Ectodermal cell (in vitro differentiated cells): ENCODE measurements at regions not wholly inside any gene's neighbourhood (a gene's known extent, or its start where the extent isn't known, plus 50 kb on each side); places are given as distances from the start of the nearest gene placed in this dataset.

Source experiments
- H3K27ac ChIP-seq: 2 replicates; pipeline ENCODE4 v1.7.0; 2013; ENCODE audit warnings: mild to moderate bottlenecking, low read depth, low read length; ENCODE audit not compliant: insufficient read depth, poor library complexity, severe bottlenecking
- H3K27me3 ChIP-seq: 2 replicates; pipeline ENCODE4 v1.7.0; 2013; ENCODE audit warnings: mild to moderate bottlenecking, low read length; ENCODE audit not compliant: insufficient read depth, control insufficient read depth, poor library complexity, severe bottlenecking
- H3K36me3 ChIP-seq: one replicate; pipeline ENCODE4 v1.7.0; 2013; ENCODE audit warnings: low read length; ENCODE audit not compliant: control insufficient read depth, insufficient read depth
- H3K4me1 ChIP-seq: one replicate; pipeline ENCODE4 v1.7.0; 2013; ENCODE audit warnings: low read length; ENCODE audit not compliant: control insufficient read depth, insufficient read depth
- H3K4me3 ChIP-seq: 2 replicates; pipeline ENCODE4 v1.7.0; 2013; ENCODE audit warnings: low read depth, low read length, control low read depth; ENCODE audit not compliant: insufficient read depth
- H3K9me3 ChIP-seq: 2 replicates; pipeline ENCODE4 v1.7.0; 2013; ENCODE audit warnings: mild to moderate bottlenecking, low read length, moderate library complexity; ENCODE audit not compliant: control insufficient read depth
- WGBS, 2 experiments: methylation state at CpG; one replicate each; pipeline ENCODE4 v1.1.7; 2013; ENCODE audit warnings: missing lambda C conversion rate in 2 of 2; 5-methylcytosine and 5-hydroxymethylcytosine counted together

- H3K4me1 ChIP-seq: peaks cover 3% of the 10 kb centered on the region
- no peaks in the 10 kb centered on the region for H3K36me3 ChIP-seq
- 80 to 90% methylated on average over 4 of the region's 4 CpGs for WGBS, 2 experiments
- no peak overlapping the region for H3K27ac ChIP-seq
- H3K9me3 ChIP-seq: no peaks in the 10 kb centered on the region
- H3K27me3 ChIP-seq: no peaks in the 10 kb centered on the region
- H3K4me3 ChIP-seq: no peak overlapping the region
These were observed 200.9 kb downstream of the LTN1 start for GRCh38 chr21:28791595-28792282.

GRCh38 chr21:28790335-28790734 is 202.3 kb downstream of the LTN1 start:
- Histone ChIP-seq H3K27me3 (no peaks in the 10 kb centered on the region), H3K27ac (no peak overlapping the region), H3K4me3 (no peak overlapping the region), H3K9me3 (no peaks in the 10 kb centered on the region), H3K4me1 (peaks cover 3% of the 10 kb centered on the region), H3K36me3 (no peaks in the 10 kb centered on the region)
- WGBS, 2 experiments: 72 to 87% methylated on average over 3 of the region's 3 CpGs

- Histone ChIP-seq H3K36me3 (no peaks in the 10 kb centered on the region), H3K27ac (no peak overlapping the region), H3K27me3 (no peaks in the 10 kb centered on the region), H3K4me1 (peaks cover 3% of the 10 kb centered on the region), H3K4me3 (no peak overlapping the region), H3K9me3 (no peaks in the 10 kb centered on the region)
- WGBS, 2 experiments: 92 to 93% methylated on average over 3 of the region's 3 CpGs
These were observed 203.2 kb downstream of the LTN1 start for GRCh38 chr21:28789523-28789922.

- no CpG with 5 or more reads among the region's 6 CpGs for WGBS, 2 experiments
- Histone ChIP-seq H3K27me3 (no peaks in the 10 kb centered on the region), H3K4me3 (no peak overlapping the region), H3K36me3 (no peaks in the 10 kb centered on the region), H3K9me3 (no peaks in the 10 kb centered on the region), H3K4me1 (peaks cover 3% of the 10 kb centered on the region), H3K27ac (no peak overlapping the region)
These were observed 204.6 kb downstream of the LTN1 start for GRCh38 chr21:28788030-28788429.

- no peaks in the 10 kb centered on the region for H3K9me3 ChIP-seq
- H3K4me3 ChIP-seq: no peak overlapping the region
- no peaks in the 10 kb centered on the region for H3K4me1 ChIP-seq
- H3K27ac ChIP-seq: no peak overlapping the region
- no peaks in the 10 kb centered on the region for H3K36me3 ChIP-seq
- WGBS, 2 experiments: 95 to 97% methylated on average over 32 of the region's 32 CpGs
- H3K27me3 ChIP-seq: no peaks in the 10 kb centered on the region
These were observed 209.0 kb downstream of the LTN1 start for GRCh38 chr21:28783641-28784185.

- no peaks in the 10 kb centered on the region for H3K4me1 ChIP-seq
- H3K27me3 ChIP-seq: no peaks in the 10 kb centered on the region
- no peak overlapping the region for H3K27ac ChIP-seq
- no peaks in the 10 kb centered on the region for H3K36me3 ChIP-seq
- H3K4me3 ChIP-seq: no peak overlapping the region
- no peaks in the 10 kb centered on the region for H3K9me3 ChIP-seq
These were observed 210.9 kb downstream of the LTN1 start for GRCh38 chr21:28781602-28782276.

- no peaks in the 10 kb centered on the region for H3K36me3 ChIP-seq
- no peaks in the 10 kb centered on the region for H3K27me3 ChIP-seq
- H3K9me3 ChIP-seq: no peaks in the 10 kb centered on the region
- H3K4me1 ChIP-seq: no peaks in the 10 kb centered on the region
- H3K27ac ChIP-seq: no peak overlapping the region
- no peak overlapping the region for H3K4me3 ChIP-seq
These were observed 212.8 kb downstream of the LTN1 start for GRCh38 chr21:28779914-28780313.

GRCh38 chr21:28776251-28776650 is 216.4 kb downstream of the LTN1 start:
- no peak overlapping the region for H3K27ac ChIP-seq
- 90 to 95% methylated on average over 2 of the region's 2 CpGs for WGBS, 2 experiments

GRCh38 chr21:28775071-28775470 is 217.6 kb downstream of the LTN1 start:
- H3K4me1 ChIP-seq: no peaks in the 10 kb centered on the region
- H3K4me3 ChIP-seq: no peak overlapping the region
- H3K27ac ChIP-seq: no peak overlapping the region
- no peaks in the 10 kb centered on the region for H3K9me3 ChIP-seq
- 100% methylated on average over 1 of the region's 2 CpGs for WGBS, 2 experiments
- H3K27me3 ChIP-seq: no peaks in the 10 kb centered on the region
- no peaks in the 10 kb centered on the region for H3K36me3 ChIP-seq

More at GRCh38 chr21:28776251-28776650, 216.4 kb downstream of the LTN1 start:
- Histone ChIP-seq H3K36me3 (no peaks in the 10 kb centered on the region), H3K4me1 (no peaks in the 10 kb centered on the region), H3K4me3 (no peak overlapping the region), H3K9me3 (no peaks in the 10 kb centered on the region), H3K27me3 (no peaks in the 10 kb centered on the region)

GRCh38 chr21:28773036-28773435 is 219.6 kb downstream of the LTN1 start:
- H3K27me3 ChIP-seq: no peaks in the 10 kb centered on the region
- H3K27ac ChIP-seq: no peak overlapping the region
- H3K36me3 ChIP-seq: no peaks in the 10 kb centered on the region
- no peaks in the 10 kb centered on the region for H3K9me3 ChIP-seq
- no peaks in the 10 kb centered on the region for H3K4me1 ChIP-seq
- WGBS, 2 experiments: 100% methylated on average over 2 of the region's 2 CpGs
- H3K4me3 ChIP-seq: no peak overlapping the region
